ENCODE measurements at regions not wholly inside any gene's neighbourhood (a gene's known extent, or its start where the extent isn't known, plus 50 kb on each side); places are given as distances from the start of the nearest gene placed in this dataset.

GRCh38 chr4:156223985-156224384 lies 270.3 kb upstream of the CTSO start:
- peak; percentile 1 to 53 for DNase-seq

DNA sequence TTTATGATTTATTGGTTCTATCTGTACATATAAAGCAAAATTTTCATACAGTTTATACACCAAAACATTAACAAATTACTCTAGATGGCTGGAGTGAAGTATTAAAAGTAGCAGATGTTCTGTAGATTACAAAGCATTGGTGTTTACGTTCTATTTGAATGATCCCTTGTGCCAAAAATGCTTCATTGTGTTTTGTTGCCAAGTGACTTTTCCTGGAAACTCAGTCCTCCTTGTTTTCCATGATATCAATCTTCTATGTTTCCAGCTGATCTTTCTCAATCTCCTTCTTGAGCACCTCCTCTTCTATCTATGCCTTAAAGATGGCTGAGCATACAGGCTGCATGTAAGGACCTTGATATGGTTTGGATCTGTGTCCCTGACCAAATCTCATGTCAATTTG lies 263.6 kb upstream of the CTSO start:
- DNase-seq: no peak

DNA sequence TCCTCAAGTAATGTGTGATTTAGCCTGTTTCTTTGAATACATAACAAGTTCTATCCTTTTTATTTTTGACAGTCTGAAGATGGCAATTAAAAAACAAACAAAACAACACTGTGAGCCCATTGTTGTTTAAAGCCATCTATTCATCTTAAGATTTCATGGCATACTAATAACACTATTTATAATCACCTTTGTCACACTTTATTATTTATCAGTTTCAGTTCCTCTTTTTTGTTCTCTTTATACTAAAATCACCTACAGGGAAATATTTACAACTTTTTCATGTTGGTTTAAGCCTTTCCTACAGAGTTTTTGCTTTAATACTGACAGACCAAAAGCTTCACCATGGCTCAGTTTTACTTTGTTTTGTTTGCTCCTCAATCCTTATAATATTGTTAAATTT lies 247.4 kb upstream of the CTSO start:
- no peak for DNase-seq

- no peak for DNase-seq
Observed at GRCh38 chr4:156198511-156198910, 244.8 kb upstream of the CTSO start.

- DNase-seq: no peak
Observed at GRCh38 chr4:156197216-156197615, 243.6 kb upstream of the CTSO start.

- no peak for DNase-seq
Observed at GRCh38 chr4:156196722-156197121, 243.1 kb upstream of the CTSO start.

- DNase-seq: no peak
Observed at GRCh38 chr4:156195914-156196313, 242.2 kb upstream of the CTSO start.

DNA sequence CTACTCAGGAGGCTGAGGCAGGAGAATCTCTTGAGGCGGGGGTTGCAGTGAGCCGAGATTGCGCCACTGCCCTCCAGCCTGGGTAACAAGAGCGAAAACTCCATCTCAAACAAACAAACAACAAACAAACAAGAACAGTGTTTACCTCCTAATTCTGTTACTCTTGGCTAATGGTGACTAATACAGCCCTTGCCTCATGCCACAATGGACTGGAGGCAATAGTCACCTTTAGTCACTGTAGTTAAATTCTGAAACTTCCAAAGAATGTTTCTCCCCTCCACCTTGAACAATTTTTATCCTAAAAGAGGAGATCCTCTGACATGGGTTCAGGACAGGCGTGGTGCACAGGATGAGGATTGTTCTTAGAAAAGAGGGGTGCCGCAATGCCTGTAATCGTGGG lies 241.2 kb upstream of the CTSO start:
- no peak for DNase-seq

DNA sequence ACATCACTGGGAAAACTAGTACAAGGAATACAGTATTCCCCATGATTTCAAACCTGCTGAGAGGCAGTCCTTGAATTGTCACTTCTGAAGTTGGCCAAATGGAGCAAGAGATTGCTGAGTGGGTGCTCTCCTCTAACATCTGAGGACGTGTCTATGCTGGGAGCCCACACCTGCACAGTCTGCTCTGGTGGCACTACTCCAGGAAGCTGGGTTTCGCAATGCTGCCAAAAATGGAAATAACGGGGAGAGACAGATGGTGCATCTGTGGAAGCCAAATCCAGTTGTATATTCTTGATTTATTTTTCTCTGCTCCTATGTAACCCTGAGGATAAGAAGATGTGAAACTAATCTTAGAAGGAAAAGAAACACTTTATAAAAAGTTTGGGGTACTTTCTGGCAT lies 240.1 kb upstream of the CTSO start:
- DNase-seq: peak; percentile 8 to 50

DNA sequence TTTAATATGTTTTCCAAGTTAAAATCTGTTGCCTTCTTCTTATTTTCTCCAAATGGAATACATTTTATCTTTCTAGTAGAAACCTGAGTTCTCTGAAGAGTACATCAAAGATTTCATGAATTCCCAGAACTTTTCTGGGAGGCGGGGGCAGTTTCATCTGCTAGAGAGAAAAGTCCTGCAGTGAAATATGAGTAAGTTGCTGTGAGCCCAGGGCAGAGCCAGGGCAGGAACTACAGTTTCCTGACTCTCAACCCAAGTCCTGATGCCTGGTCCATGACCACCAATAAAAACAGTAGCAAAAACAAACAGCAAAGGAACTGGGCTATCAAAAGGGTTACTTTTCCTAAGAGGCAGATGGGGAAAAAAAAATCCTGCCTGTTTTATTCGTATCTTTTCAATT lies 239.4 kb upstream of the CTSO start:
- DNase-seq: no peak

DNA sequence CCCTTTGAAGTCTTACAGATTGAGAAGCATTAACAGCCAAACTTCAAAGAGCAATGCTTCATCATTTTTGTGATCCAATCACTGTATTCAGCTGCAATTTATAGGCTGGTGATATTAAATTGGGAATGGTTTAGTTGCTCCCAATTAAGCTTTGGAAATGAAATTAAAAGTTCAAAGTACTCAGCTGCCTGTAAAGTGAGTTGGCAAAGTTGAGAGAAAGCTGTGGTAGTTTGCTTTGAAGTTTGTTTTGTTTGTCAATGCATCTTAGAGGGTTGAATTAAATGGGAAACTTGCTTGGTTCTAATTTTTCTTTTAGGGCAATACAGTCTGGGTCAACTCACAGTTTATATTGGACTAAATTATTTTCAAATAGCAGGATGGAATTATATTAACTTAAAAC lies 238.4 kb upstream of the CTSO start:
- no peak for DNase-seq

- DNase-seq: no peak
Observed at GRCh38 chr4:156191044-156191781, 237.5 kb upstream of the CTSO start.

- DNase-seq: no peak
Observed at GRCh38 chr4:156190615-156191014, 236.9 kb upstream of the CTSO start.

- no peak for DNase-seq
Observed at GRCh38 chr4:156188596-156188995, 234.9 kb upstream of the CTSO start.

DNA sequence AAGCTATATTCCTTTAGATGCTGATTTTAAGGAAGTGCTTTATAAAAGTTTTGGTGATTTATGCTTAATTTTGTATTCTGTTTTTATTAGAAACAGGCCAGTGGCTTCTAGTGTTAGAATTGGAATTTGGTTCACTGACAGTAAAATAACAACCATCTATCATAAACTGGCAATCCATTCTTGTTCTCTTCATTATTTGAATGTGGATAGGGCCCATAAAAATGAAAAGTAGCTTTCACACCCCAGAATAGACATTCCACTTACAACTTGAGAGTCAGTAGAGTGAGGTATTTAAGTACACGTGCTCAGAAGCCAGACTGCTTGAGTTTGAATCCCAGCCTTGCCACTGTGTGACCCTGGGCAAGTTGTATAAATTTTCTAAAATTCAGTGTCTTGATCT lies 232.4 kb upstream of the CTSO start:
- no peak for DNase-seq

GRCh38 chr4:156185514-156186055 lies 231.9 kb upstream of the CTSO start:
- no peak for DNase-seq

- peak in 1 of 2 experiments; percentile 46 for DNase-seq
Observed at GRCh38 chr4:156182269-156182668, 228.6 kb upstream of the CTSO start.

GRCh38 chr4:156177941-156178340 lies 224.3 kb upstream of the CTSO start:
- no peak for DNase-seq

DNA sequence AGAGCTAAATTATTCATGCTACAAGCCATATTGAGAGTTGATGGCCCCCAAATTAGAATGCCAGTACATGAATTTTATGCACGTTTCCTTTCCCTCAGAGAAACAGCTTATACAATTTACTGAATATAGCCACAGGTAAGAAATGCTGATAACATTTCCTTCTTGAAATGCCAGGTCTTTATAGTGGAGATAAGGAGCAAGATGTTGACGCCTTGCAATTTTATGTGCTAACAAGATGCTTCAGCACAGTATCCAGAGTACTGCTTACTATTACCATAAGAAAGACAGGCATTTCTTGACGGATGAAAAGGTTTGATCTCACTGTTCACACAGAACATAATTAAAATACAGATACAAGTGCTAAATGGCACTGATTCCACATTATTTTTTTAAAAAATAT lies 223.2 kb upstream of the CTSO start:
- no peak for DNase-seq

DNA sequence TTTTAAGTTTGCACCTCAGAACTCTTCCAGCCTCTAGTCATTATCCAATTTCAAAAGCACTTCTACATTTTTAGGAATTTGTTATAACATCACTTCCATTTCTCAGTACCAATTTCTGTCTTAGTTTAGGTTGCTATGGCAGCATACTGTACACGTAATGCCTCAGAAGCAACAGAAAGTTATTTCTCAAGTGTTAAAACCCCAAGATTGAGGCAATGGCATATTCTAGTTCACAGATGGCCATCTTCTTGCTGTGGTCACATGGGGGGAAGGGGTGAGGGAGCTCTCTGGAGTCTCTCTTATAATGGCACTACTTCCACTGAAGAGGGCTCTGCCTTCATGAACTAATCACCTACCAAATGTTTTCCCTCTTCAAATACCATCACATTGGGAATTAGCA lies 220.3 kb upstream of the CTSO start:
- no peak for DNase-seq

DNA sequence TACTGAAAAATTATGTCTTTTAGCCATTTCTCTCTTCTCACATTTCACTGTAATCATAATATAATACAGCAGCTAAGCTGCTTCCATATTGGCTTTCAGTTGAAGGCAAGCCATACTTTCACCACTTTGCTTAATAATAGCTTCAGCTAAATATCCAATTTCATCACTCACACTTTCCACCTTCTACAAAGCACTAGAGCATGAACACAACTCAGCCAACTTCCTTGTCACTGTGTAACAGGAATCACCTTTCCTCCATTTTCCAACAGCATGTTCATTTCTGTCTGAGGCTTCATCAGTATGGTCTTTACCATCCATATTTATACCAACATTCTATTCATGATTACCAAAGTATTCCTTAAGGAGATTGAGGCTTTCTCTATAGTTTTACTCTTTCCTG lies 219.8 kb upstream of the CTSO start:
- no peak for DNase-seq

- DNase-seq: peak in 1 of 2 experiments; percentile 8
Observed at GRCh38 chr4:156169861-156170260, 216.2 kb upstream of the CTSO start.

DNA sequence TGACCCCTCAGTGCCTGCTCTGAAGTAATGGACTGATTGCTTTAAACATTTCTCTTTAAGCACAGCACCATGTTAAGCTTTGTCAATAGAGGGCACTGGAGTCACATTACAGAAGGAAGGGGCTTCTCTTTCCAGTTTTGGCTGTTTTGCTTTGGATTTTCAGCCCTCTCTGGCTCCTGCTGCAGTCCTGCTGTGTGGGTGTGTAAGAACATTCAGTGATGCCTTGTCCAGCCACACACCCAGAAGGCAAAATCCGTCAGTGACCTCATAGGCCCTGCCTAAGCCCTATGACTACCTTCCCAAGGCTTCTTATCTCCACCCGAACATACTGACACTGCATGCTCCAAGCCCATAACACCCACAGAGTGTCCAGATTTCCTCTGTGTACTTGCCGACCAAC lies 215.3 kb upstream of the CTSO start:
- DNase-seq: peak; percentile 52 to 68

DNA sequence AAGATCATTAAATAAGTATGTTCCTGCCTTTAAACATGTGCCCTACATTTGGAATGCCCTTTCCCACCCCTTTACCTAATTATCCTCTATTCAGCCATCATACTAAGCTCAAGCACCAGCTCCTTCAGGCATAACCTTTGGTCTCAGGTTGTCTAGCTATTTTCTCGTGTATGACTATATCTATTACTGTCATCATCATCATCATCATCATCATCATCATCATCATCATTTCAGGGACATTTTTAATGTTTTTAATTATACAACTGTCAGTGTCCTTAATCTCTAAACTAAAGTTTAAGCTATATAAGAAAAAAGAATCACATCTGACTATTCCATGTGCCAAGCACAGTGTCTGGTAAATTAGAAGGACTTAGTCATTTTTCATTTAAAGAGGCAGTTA lies 214.6 kb upstream of the CTSO start:
- DNase-seq: no peak

- DNase-seq: no peak
Observed at GRCh38 chr4:156158747-156159146, 205.1 kb upstream of the CTSO start.

All from NCI-H2081 (cell line).